HCT116 (cell line): ENCODE measurements at regions not wholly inside any gene's neighbourhood (a gene's known extent, or its start where the extent isn't known, plus 50 kb on each side); places are given as distances from the start of the nearest gene placed in this dataset.

ENCODE experiments used
- CTCF ChIP-seq, 3 experiments: fragments of 200-600 bp in 1 of 3; sonication (generic) in 1 of 3; IDR thresholded peaks in 2 of 3; conservative IDR thresholded peaks in 1 of 3; 2 replicates each; pipeline ENCODE4 v1.5.1; 2012 to 2017; ENCODE audit warnings: low read depth in 2 of 3, low read length in 2 of 3, antibody characterized with exemption in 1 of 3, borderline replicate concordance in 1 of 3, control low read depth in 1 of 3, mild to moderate bottlenecking in 1 of 3, mixed read lengths in 1 of 3, mixed run types in 1 of 3, moderate library complexity in 1 of 3; ENCODE audit not compliant: insufficient read depth in 1 of 3
- EZH2phosphoT487 ChIP-seq: fragments of 200-600 bp; IDR thresholded peaks from 2 replicates; pipeline ENCODE4 v1.6.1; 2018; ENCODE audit warnings: antibody characterized with exemption, borderline replicate concordance
- POLR2A ChIP-seq: IDR thresholded peaks from 2 replicates; pipeline ENCODE4 v1.7.0; 2011; ENCODE audit warnings: borderline replicate concordance; ENCODE audit not compliant: insufficient read depth, insufficient read length; ENCODE audit errors: extremely low read depth
- POLR2AphosphoS5 ChIP-seq: IDR thresholded peaks from 2 replicates; pipeline ENCODE4 v1.6.1; 2011; ENCODE audit warnings: mild to moderate bottlenecking, low read depth, low read length, moderate library complexity

- TF ChIP-seq POLR2AphosphoS5: no peak
- no peak for TF ChIP-seq POLR2A
- no peak for TF ChIP-seq EZH2phosphoT487
- TF ChIP-seq CTCF (IDR thresholded peaks at IDR 0.05 in 2 of 3, conservative IDR thresholded peaks at IDR 0.05 in 1 of 3; ENCODE audit: borderline replicate concordance in 1 of 3, insufficient read depth in 1 of 3, low read depth in 2 of 3, low read length in 2 of 3): no peak
Observed at GRCh38 chr14:71387753-71388152, 480.5 kb downstream of the PCNX1 start.
